ENCODE measurements at regions not wholly inside any gene's neighbourhood (a gene's known extent, or its start where the extent isn't known, plus 50 kb on each side); places are given as distances from the start of the nearest gene placed in this dataset.

- TF ChIP-seq ATF2 (IDR thresholded peaks at IDR 0.05; ENCODE audit: low read length) = no peak
- TF ChIP-seq, protein P1, sequence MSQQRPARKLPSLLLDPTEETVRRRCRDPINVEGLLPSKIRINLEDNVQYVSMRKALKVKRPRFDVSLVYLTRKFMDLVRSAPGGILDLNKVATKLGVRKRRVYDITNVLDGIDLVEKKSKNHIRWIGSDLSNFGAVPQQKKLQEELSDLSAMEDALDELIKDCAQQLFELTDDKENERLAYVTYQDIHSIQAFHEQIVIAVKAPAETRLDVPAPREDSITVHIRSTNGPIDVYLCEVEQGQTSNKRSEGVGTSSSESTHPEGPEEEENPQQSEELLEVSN (IDR thresholded peaks at IDR 0.05) = no peak
Measured at GRCh38 chr3:117277816-117278215, 568.2 kb downstream of the TUSC7 start (continued).
